Activated CD8-positive, alpha-beta memory T cell treated with anti-CD3 and anti-CD28 coated beads, Interleukin-2, amount 50 U/mL, for 1 hour (primary cell): ENCODE measurements at regions not wholly inside any gene's neighbourhood (a gene's known extent, or its start where the extent isn't known, plus 50 kb on each side); places are given as distances from the start of the nearest gene placed in this dataset.

ENCODE experiments used
- DNase-seq: peaks from one replicate; pipeline ENCODE4 v3.0.0-alpha.2; 2020; ENCODE audit errors: extremely low read depth

- no peak for DNase-seq
Observed at GRCh38 chr14:101178184-101179072, 274.9 kb upstream of the RTL1 start.

- no peak for DNase-seq
Observed at GRCh38 chr14:101179691-101180211, 276.2 kb upstream of the RTL1 start.

DNA sequence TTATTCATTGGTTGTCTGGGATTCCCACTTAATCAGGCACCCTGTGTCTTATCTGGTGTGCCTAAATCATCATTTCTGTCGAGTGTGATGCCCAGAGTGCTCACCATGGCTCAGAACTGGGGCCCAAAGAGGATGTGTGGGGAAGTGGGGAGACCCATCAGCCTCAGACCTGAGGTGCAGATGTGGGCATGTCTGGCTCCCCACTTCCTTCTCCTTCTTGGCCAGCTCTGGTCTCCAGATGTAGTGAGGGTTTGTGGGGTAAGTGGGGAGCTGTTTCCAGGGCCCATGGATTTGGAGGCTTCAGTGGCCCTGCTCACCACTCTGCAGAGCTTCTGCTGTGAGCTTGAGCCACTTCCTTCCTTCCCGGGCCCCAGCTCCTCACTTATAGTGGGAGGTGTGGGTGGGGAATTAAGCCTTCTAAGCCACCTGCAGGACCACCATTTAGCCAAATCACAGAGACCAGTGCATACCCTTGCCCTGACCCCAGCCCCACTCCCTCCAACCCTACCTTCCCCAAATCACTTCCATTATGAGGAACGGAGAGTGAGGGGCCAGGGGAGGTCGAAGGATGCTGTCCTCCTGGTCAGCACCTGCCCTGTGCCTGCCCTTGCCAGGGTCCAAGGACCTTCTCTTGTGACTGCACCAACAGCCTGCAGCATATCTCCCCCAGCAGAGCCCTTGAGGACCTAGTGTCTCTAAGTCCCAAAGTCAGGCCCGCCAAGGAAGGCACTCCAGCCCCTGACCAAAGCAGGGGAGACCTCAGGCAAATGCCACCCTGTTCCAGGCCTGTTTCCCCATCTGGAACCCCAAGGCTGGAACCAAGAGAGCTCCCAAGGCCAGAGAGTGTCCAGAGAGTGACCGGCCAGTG, 278.2 kb upstream of the RTL1 start:
- no peak for DNase-seq

DNA sequence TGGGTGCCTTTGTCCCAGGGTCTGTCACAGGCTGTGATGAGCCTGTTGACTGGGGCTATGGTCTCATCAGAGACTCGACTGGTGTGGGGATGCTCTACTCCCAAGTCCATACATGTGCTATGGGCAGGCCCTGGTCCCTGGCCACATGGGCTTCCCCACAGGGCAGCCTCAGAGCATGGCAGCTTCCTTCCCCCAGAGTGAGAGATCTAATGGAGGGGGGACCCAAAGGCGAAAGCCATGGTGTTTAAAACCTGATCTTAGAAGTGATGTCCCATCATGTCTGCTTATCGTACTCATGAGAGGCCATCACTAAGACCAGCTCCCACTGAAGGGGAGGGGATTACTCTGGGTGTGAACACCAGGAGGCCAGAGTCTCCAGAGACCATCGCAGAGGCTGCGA, 279.0 kb upstream of the RTL1 start:
- DNase-seq: no peak

DNA sequence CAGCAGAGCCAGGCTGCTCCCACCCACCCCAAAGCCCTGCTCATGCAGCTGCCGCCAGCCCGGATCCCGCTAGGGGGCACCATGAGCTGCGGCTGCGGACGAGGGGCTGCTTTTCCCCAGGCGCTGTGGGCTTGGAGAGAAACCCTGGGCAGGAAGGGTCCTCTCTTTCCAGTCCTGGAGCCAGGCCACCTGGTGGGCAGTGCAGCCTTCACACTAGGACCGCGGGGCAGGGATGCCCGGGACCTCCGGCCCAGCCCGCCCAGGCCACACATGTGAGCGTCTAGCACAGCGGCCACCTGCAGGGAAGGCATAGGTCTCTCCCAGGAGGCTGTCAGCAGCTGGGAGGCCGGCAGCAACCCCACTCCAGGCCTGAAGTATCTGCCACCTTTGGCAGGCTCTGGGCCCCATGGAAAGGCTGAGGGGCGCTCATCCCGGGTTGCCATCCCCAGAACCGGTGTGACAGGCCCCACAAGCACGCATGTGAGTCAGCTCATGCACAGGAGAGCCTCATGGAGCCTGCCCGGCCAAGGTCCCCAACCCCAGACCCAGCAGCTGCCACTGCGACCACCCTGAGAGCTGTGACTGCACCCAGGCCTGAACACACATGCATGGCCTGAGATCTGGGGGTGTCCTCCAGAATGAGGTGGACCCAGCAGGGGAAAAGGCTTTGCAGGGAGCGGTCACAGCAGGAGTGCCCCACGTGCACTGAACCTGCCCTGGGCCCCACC, 280.0 kb upstream of the RTL1 start:
- no peak for DNase-seq

DNA sequence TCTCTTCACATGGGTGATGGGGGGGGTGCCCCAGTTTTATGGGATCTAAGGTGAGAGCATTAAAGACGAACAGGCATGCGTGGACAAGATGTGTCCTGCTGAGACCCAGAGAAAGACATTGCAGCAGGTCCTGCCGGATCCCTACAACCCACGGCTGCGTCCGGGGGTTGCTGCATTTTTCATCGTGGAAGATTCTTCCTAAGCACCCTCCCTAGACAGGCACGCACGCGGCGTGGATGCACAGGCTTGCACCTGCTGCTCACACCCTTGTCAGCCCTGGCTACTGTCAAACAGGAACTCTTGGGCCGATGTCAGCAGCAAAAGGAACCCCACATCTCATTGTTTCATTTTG, 280.6 kb upstream of the RTL1 start:
- DNase-seq: no peak

DNA sequence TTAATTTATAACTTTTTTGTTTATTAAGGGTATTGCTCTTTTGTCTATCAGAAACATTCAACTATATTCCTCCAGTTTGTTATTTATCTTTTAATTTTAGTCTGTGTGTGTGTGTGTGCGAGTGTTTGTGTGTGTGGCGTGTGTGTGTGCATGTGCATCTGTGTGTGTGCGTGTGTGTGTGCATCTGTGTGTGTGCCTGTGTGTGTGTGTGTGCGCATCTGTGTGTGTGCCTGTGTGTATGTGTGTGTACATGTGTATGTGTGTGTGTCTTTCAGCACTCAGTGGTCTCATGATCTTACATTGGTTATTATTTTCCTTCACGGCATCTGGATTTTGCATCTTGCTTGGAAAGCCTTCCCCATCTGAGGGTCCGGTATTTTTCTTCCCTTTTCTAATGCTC, 281.1 kb upstream of the RTL1 start:
- DNase-seq: no peak

DNA sequence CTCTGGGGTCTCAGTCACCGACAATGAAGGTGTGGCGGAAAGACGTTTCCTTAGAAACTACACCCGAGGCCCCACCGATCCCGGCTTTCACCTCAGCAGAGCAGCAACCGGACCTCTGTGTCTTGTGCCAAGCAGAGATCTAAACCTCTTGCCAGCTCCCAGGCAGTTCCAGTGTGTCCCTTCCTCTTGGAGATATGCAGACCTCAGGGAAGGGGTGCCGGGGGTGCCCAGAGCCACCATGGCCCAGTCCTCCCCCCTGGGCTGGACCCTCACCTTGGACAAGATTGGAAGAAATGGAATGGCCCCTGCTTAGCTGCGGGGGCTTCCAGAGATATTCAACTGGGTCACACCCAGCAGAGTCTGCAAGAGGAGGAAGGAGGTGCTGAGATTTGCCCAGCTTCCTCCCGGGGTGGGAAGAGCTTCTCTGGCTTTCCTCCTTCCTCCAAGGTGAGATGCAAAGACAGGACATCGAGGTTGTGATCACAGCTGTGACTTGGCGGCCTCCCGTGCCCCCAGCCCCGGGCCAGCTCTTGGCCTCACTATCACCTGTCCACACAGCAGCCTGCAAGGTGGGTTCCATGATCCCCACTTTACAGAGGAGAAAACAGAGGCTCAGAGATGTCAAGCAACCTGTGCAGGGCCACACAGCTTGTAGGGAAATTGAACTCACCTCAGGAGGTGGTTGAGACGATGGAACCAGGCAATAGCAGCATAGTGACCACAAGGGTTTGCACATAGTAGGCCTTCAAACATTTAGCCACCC, 281.7 kb upstream of the RTL1 start:
- DNase-seq: no peak

GRCh38 chr14:101185946-101186345, 282.4 kb upstream of the RTL1 start:
- no peak for DNase-seq

- no peak for DNase-seq
Observed at GRCh38 chr14:101186544-101186943, 283.0 kb upstream of the RTL1 start.

GRCh38 chr14:101186992-101187815, 283.7 kb upstream of the RTL1 start:
- no peak for DNase-seq

DNA sequence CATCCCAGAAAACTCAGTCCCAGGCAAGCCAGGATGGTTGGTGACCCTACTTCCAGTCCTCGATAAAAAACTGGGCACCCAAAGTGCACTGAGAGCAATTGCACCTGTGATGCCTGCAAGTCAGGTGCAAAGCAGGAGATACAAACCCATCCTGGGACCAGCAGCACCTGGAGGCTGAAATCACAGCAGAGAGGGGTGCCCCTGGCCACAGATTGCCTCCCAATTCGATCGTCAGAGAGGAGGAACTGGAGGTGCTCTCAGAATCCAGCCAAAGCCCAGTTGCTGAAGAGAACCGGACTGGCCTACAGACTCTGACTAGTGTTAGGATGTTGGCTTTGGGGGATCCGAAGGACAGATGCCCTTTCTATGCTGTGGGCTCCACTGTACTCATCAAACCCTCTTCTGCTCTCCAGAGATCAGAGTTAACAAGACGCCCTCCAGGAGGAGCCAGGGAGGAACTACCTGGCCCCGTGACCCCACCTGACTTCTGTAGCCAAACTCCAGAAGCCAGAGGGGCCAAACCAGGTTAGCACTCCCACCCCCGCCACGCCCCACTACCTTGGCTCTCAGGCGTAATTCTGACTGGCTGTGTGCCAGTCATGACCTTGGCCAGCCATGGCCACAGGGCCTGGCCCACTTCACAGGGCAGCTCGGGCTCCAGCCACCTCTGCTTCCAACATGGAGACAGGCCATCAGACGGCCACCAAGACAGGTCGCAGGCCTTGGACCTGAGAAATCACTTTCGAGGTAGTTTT, 284.5 kb upstream of the RTL1 start:
- DNase-seq: no peak

GRCh38 chr14:101188571-101188915, 285.0 kb upstream of the RTL1 start:
- DNase-seq: no peak

GRCh38 chr14:101189266-101189665, 285.7 kb upstream of the RTL1 start:
- DNase-seq: no peak

- no peak for DNase-seq
Observed at GRCh38 chr14:101189962-101190560, 286.5 kb upstream of the RTL1 start.

DNA sequence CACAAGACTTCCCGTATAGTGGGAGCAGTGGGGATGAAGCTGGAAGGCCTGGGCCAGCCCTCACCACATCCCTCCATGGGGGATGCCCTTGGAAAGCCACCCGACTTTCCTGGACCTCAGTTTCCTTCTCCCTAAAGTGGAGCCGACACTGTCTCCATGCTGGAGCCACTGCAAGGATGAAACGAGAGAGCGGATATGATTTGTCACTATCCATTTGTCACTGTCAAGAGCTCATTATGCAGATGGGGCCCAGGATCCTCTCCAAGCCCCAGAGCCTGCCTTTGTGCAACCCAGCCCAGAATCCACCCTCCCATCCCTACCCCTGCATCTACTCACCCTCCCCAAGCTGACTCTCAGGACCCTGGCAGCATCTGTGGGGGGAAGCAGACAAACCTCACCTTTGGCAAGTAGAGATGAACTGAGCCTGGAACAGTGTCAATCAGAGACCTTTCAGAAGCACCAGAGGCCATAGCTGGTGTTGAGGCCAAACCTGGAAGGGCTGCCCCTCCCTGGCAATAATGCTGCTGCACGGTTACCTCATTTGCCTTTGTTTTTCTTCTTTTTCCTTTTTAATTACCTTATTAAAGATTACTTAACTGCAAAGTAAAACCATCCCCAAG, 287.7 kb upstream of the RTL1 start:
- no peak for DNase-seq

DNA sequence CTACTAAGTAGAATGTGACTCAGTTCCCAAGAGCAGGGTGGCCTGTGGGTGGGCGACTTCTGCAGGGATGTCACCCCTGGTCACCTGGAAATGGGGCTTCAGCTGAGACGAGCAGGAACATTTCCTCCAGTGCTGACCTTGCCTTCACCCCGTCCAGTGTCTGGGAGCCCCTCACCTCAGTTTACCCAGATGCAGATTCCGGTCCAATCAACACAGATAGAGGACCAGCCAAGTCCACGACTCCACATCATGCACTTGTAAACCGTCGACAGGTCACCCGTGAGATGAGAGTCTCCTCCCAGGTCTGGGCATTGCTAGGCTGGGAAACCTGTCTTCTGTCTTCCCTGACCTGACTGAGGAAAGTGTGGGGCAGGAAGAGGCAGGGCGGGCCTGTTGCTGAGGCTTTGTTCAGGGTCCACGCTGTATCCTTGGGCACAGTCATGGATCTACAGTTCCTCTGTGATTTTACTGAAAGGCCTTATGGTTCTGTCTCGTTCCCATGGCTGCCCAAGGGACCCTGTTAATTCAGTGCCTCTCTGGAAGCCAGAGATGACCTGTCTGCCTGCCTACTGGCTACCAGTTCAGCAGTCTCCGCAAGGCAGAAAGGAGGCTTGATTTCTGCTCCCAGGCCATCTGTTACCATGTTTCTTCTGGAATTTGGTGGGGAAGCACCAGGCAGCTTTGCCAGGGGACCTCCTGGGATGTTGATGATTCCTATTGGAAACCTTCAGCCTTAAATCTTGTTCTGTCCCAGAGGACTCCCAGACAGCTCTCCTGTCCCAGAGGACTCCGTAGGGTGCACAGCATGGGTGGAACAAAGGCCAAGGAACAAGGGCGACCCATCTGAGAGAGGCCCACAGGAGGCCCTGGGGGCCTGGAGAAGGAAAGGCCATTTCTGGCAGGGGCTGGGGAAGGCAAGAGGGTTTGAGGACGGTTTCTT, 288.5 kb upstream of the RTL1 start:
- DNase-seq: no peak

- no peak for DNase-seq
Observed at GRCh38 chr14:101192661-101193000, 289.1 kb upstream of the RTL1 start.
